ENCODE measurements at regions not wholly inside any gene's neighbourhood (a gene's known extent, or its start where the extent isn't known, plus 50 kb on each side); places are given as distances from the start of the nearest gene placed in this dataset.

DNA sequence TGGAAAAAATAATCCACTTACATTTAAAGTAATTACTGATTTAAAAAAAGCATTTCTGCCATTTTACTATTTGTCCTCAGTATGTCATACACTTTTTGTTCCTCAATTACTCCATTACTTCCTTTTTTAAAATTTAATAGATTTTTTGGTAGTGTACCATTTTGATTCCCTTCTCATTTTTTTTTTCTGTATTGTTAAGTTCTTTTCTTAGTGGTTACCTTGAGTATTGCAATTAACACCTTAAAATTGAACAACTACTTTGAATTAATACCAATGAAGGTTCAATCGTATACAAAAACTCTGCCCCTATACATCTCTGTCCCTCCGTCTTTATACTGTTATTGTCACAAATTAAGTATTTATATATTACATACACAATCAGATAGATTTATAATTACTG, 240.6 kb upstream of the LMCD1 start:
- no peaks in the 10 kb centered on the region for H3K9me3 ChIP-seq (ENCODE audit: control insufficient read depth in 2 of 2, low read length in 2 of 2)
- no peaks in the 10 kb centered on the region for H3K27me3 ChIP-seq (ENCODE audit: control insufficient read depth, insufficient read depth, low read length)
- no peak overlapping the region for H3K4me3 ChIP-seq (ENCODE audit: low read depth, low read length)
- Mint-ChIP-seq H3K4me1 (no peaks in the 10 kb centered on the region), H3K27ac (no peak overlapping the region), H3K4me3 (no peak overlapping the region), H3K27me3 (no peaks in the 10 kb centered on the region), H3K9me3 (peaks cover 0 to 11% (median 2%) of the 10 kb centered on the region in 7 donors), H3K36me3 (no peaks in the 10 kb centered on the region)
- no peaks in the 10 kb centered on the region for H3K36me3 ChIP-seq (ENCODE audit: control insufficient read depth, insufficient read depth, low read length)
- no peak overlapping the region for H3K27ac ChIP-seq (ENCODE audit: insufficient read depth, low read length, poor library complexity, severe bottlenecking)
- ATAC-seq (ENCODE audit: low read depth in 2 of 2) = no peak
- H3K4me1 ChIP-seq (ENCODE audit: control insufficient read depth, insufficient read depth, low read length, poor library complexity, severe bottlenecking) = no peaks in the 10 kb centered on the region
- no peak for DNase-seq

- ATAC-seq (ENCODE audit: low read depth in 2 of 2) (no peak), DNase-seq (no peak)
- no peaks in the 10 kb centered on the region for H3K4me1 ChIP-seq (ENCODE audit: control insufficient read depth, insufficient read depth, low read length, poor library complexity, severe bottlenecking)
- H3K36me3 ChIP-seq (ENCODE audit: control insufficient read depth, insufficient read depth, low read length) = no peaks in the 10 kb centered on the region
- H3K4me3 ChIP-seq (ENCODE audit: low read depth, low read length) = no peak overlapping the region
- Mint-ChIP-seq H3K36me3 (no peaks in the 10 kb centered on the region), H3K4me1 (no peaks in the 10 kb centered on the region), H3K27ac (no peak overlapping the region), H3K27me3 (no peaks in the 10 kb centered on the region), H3K9me3 (peaks cover 0 to 5% (median 0%) of the 10 kb centered on the region in 7 donors), H3K4me3 (no peak overlapping the region)
- no peaks in the 10 kb centered on the region for H3K9me3 ChIP-seq (ENCODE audit: control insufficient read depth in 2 of 2, low read length in 2 of 2)
- H3K27me3 ChIP-seq (ENCODE audit: control insufficient read depth, insufficient read depth, low read length) = no peaks in the 10 kb centered on the region
- no peak overlapping the region for H3K27ac ChIP-seq (ENCODE audit: insufficient read depth, low read length, poor library complexity, severe bottlenecking)
Measured at GRCh38 chr3:8266730-8267131, 234.9 kb upstream of the LMCD1 start.

GRCh38 chr3:8273479-8273878, 228.1 kb upstream of the LMCD1 start:
- ATAC-seq (ENCODE audit: low read depth in 2 of 2) = no peak
- Histone ChIP-seq H3K4me1 (ENCODE audit: control insufficient read depth, insufficient read depth, low read length, poor library complexity, severe bottlenecking) (no peaks in the 10 kb centered on the region), H3K36me3 (ENCODE audit: control insufficient read depth, insufficient read depth, low read length) (no peaks in the 10 kb centered on the region), H3K4me3 (ENCODE audit: low read depth, low read length) (no peak overlapping the region), H3K9me3 (ENCODE audit: control insufficient read depth in 2 of 2, low read length in 2 of 2) (no peaks in the 10 kb centered on the region), H3K27me3 (ENCODE audit: control insufficient read depth, insufficient read depth, low read length) (no peaks in the 10 kb centered on the region), H3K27ac (ENCODE audit: insufficient read depth, low read length, poor library complexity, severe bottlenecking) (no peak overlapping the region)
- H3K4me1 Mint-ChIP-seq = no peaks in the 10 kb centered on the region
- DNase-seq = no peak
- no peak overlapping the region for H3K27ac Mint-ChIP-seq
- no peak overlapping the region for H3K4me3 Mint-ChIP-seq
- H3K9me3 Mint-ChIP-seq = no peaks in the 10 kb centered on the region
- peaks cover 4% of the 10 kb centered on the region for H3K27me3 Mint-ChIP-seq
- no peaks in the 10 kb centered on the region for H3K36me3 Mint-ChIP-seq

- H3K9me3 Mint-ChIP-seq = no peaks in the 10 kb centered on the region
- no peak overlapping the region for H3K27ac Mint-ChIP-seq
Measured at GRCh38 chr3:8276056-8276455, 225.6 kb upstream of the LMCD1 start.

GRCh38 chr3:8276506-8276905, 225.1 kb upstream of the LMCD1 start:
- H3K9me3 ChIP-seq (ENCODE audit: control insufficient read depth in 2 of 2, low read length in 2 of 2) = no peaks in the 10 kb centered on the region

More at GRCh38 chr3:8276056-8276455, 225.6 kb upstream of the LMCD1 start:
- H3K27ac ChIP-seq (ENCODE audit: insufficient read depth, low read length, poor library complexity, severe bottlenecking) = no peak overlapping the region
- no peaks in the 10 kb centered on the region for H3K9me3 ChIP-seq (ENCODE audit: control insufficient read depth in 2 of 2, low read length in 2 of 2)
- H3K27me3 Mint-ChIP-seq = peaks cover 8% of the 10 kb centered on the region
- no peak overlapping the region for H3K4me3 Mint-ChIP-seq
- no peaks in the 10 kb centered on the region for H3K27me3 ChIP-seq (ENCODE audit: control insufficient read depth, insufficient read depth, low read length)
- ATAC-seq (ENCODE audit: low read depth in 2 of 2) (no peak), DNase-seq (no peak)
- H3K4me1 ChIP-seq (ENCODE audit: control insufficient read depth, insufficient read depth, low read length, poor library complexity, severe bottlenecking) = no peaks in the 10 kb centered on the region
- no peaks in the 10 kb centered on the region for H3K4me1 Mint-ChIP-seq
- no peaks in the 10 kb centered on the region for H3K36me3 ChIP-seq (ENCODE audit: control insufficient read depth, insufficient read depth, low read length)
- no peak overlapping the region for H3K4me3 ChIP-seq (ENCODE audit: low read depth, low read length)
- H3K36me3 Mint-ChIP-seq = no peaks in the 10 kb centered on the region

GRCh38 chr3:8278448-8278847, 223.2 kb upstream of the LMCD1 start:
- Histone ChIP-seq H3K27me3 (ENCODE audit: control insufficient read depth, insufficient read depth, low read length) (no peaks in the 10 kb centered on the region), H3K4me3 (ENCODE audit: low read depth, low read length) (no peak overlapping the region), H3K36me3 (ENCODE audit: control insufficient read depth, insufficient read depth, low read length) (no peaks in the 10 kb centered on the region), H3K27ac (ENCODE audit: insufficient read depth, low read length, poor library complexity, severe bottlenecking) (no peak overlapping the region), H3K9me3 (ENCODE audit: control insufficient read depth in 2 of 2, low read length in 2 of 2) (no peaks in the 10 kb centered on the region), H3K4me1 (ENCODE audit: control insufficient read depth, insufficient read depth, low read length, poor library complexity, severe bottlenecking) (no peaks in the 10 kb centered on the region)
- no peak overlapping the region for H3K4me3 Mint-ChIP-seq
- no peaks in the 10 kb centered on the region for H3K9me3 Mint-ChIP-seq
- no peak overlapping the region for H3K27ac Mint-ChIP-seq
- no peak for ATAC-seq (ENCODE audit: low read depth in 2 of 2)
- peaks cover 8% of the 10 kb centered on the region for H3K27me3 Mint-ChIP-seq
- no peaks in the 10 kb centered on the region for H3K4me1 Mint-ChIP-seq
- DNase-seq = no peak
- H3K36me3 Mint-ChIP-seq = no peaks in the 10 kb centered on the region

More at GRCh38 chr3:8276506-8276905, 225.1 kb upstream of the LMCD1 start:
- H3K36me3 Mint-ChIP-seq = no peaks in the 10 kb centered on the region
- no peak overlapping the region for H3K4me3 ChIP-seq (ENCODE audit: low read depth, low read length)
- H3K27ac Mint-ChIP-seq = no peak overlapping the region
- no peaks in the 10 kb centered on the region for H3K27me3 ChIP-seq (ENCODE audit: control insufficient read depth, insufficient read depth, low read length)
- H3K9me3 Mint-ChIP-seq = no peaks in the 10 kb centered on the region
- ATAC-seq (ENCODE audit: low read depth in 2 of 2) = no peak
- H3K4me1 ChIP-seq (ENCODE audit: control insufficient read depth, insufficient read depth, low read length, poor library complexity, severe bottlenecking) = no peaks in the 10 kb centered on the region
- no peak for DNase-seq
- H3K4me3 Mint-ChIP-seq = no peak overlapping the region
- peaks cover 8% of the 10 kb centered on the region for H3K27me3 Mint-ChIP-seq
- no peaks in the 10 kb centered on the region for H3K4me1 Mint-ChIP-seq
- H3K27ac ChIP-seq (ENCODE audit: insufficient read depth, low read length, poor library complexity, severe bottlenecking) = no peak overlapping the region
- no peaks in the 10 kb centered on the region for H3K36me3 ChIP-seq (ENCODE audit: control insufficient read depth, insufficient read depth, low read length)

- no peaks in the 10 kb centered on the region for H3K36me3 ChIP-seq (ENCODE audit: control insufficient read depth, insufficient read depth, low read length)
- H3K4me1 ChIP-seq (ENCODE audit: control insufficient read depth, insufficient read depth, low read length, poor library complexity, severe bottlenecking) = no peaks in the 10 kb centered on the region
- no peak overlapping the region for H3K4me3 Mint-ChIP-seq
- H3K27me3 ChIP-seq (ENCODE audit: control insufficient read depth, insufficient read depth, low read length) = no peaks in the 10 kb centered on the region
- H3K27me3 Mint-ChIP-seq = peaks cover 4% of the 10 kb centered on the region
- DNase-seq (no peak), ATAC-seq (ENCODE audit: low read depth in 2 of 2) (no peak)
- no peaks in the 10 kb centered on the region for H3K36me3 Mint-ChIP-seq
- H3K27ac Mint-ChIP-seq = no peak overlapping the region
- H3K4me3 ChIP-seq (ENCODE audit: low read depth, low read length) = no peak overlapping the region
- H3K9me3 ChIP-seq (ENCODE audit: control insufficient read depth in 2 of 2, low read length in 2 of 2) = no peaks in the 10 kb centered on the region
- no peaks in the 10 kb centered on the region for H3K4me1 Mint-ChIP-seq
- no peak overlapping the region for H3K27ac ChIP-seq (ENCODE audit: insufficient read depth, low read length, poor library complexity, severe bottlenecking)
- H3K9me3 Mint-ChIP-seq = no peaks in the 10 kb centered on the region
Measured at GRCh38 chr3:8279476-8279875, 222.1 kb upstream of the LMCD1 start.

DNA sequence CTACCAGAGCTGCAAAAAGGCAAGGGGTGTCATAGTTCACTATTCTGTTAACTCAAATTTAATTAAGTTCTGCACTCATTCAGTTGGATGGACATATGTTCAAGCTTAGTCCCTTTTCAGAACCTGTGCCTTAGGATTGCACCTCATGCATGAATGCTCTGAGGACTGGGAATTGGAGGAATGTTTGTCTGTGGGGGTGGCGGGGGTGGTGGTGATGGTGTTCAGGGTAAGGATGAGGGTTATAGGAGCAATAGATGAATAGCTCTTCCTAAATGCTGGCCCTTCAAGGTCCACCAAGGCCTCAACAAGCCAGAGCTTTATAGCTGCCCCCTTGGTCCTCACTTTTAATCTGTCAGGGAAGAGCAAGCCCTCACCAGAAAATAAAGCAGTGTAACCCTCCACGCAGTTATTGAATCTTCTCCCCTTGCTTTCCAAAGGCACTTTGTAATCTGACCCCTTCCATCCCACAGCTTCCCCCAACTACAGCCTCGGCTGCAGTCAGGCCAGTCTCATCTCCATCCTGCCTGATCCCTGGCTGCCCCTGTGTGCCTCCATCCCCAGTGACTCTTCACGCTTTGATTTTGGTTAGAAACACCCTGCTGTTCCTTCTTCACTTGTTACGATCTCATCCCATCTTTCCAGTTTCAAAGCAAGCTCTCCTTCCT, 221.6 kb upstream of the LMCD1 start:
- no peaks in the 10 kb centered on the region for H3K9me3 ChIP-seq (ENCODE audit: control insufficient read depth in 2 of 2, low read length in 2 of 2)
- no peak for ATAC-seq (ENCODE audit: low read depth in 2 of 2)
- Mint-ChIP-seq H3K27ac (no peak overlapping the region), H3K27me3 (peaks cover 4% of the 10 kb centered on the region), H3K36me3 (no peaks in the 10 kb centered on the region), H3K9me3 (no peaks in the 10 kb centered on the region), H3K4me1 (no peaks in the 10 kb centered on the region), H3K4me3 (no peak overlapping the region)
- H3K36me3 ChIP-seq (ENCODE audit: control insufficient read depth, insufficient read depth, low read length) = no peaks in the 10 kb centered on the region
- H3K27me3 ChIP-seq (ENCODE audit: control insufficient read depth, insufficient read depth, low read length) = no peaks in the 10 kb centered on the region
- H3K4me1 ChIP-seq (ENCODE audit: control insufficient read depth, insufficient read depth, low read length, poor library complexity, severe bottlenecking) = no peaks in the 10 kb centered on the region
- no peak for DNase-seq
- no peak overlapping the region for H3K27ac ChIP-seq (ENCODE audit: insufficient read depth, low read length, poor library complexity, severe bottlenecking)
- no peak overlapping the region for H3K4me3 ChIP-seq (ENCODE audit: low read depth, low read length)
